KBM-7 (cell line): ENCODE measurements at regions not wholly inside any gene's neighbourhood (a gene's known extent, or its start where the extent isn't known, plus 50 kb on each side); places are given as distances from the start of the nearest gene placed in this dataset.
"Not testable (repeated sequence)": the region's sequence is repeated elsewhere in the genome, so short reads cannot be mapped to it uniquely, and the experiment has no call there.

ENCODE experiments used
- DNase-seq: peaks from one replicate; pipeline ENCODE4 v3.0.0-alpha.2; 2015
- in situ Hi-C: fragments of 300-500 bp; cut with MboI; formaldehyde crosslinking; loops from 2 replicates; pipeline ENCODE4 v1.14.3; 2020; ENCODE audit warnings: low sequenced_read_pairs, low pct_unique_long_range_greater_than_20kb, mixed read lengths

GRCh38 chr16:88303405-88303804 is 79.4 kb upstream of the ZNF469 start:
- in situ Hi-C loops, result no loop called here
- DNase-seq, result no peak

GRCh38 chr16:88303890-88304819 is 78.6 kb upstream of the ZNF469 start:
- in situ Hi-C loops, result no loop called here
- DNase-seq, result no peak

GRCh38 chr16:88305176-88305575 is 77.6 kb upstream of the ZNF469 start:
- no peak for DNase-seq
- in situ Hi-C loops, result no loop called here

- in situ Hi-C loops, result no loop called here
- DNase-seq, result no peak
These were observed 76.3 kb upstream of the ZNF469 start for GRCh38 chr16:88306411-88306810.

GRCh38 chr16:88306860-88307545 is 75.8 kb upstream of the ZNF469 start:
- in situ Hi-C loops, result no loop called here
- no peak for DNase-seq

- no peak for DNase-seq
- in situ Hi-C loops, result no loop called here
These were observed 74.2 kb upstream of the ZNF469 start for GRCh38 chr16:88308441-88309173.

- no peak for DNase-seq
- in situ Hi-C loops, result no loop called here
These were observed 73.4 kb upstream of the ZNF469 start for GRCh38 chr16:88309174-88309907.

- in situ Hi-C loops, result no loop called here
- DNase-seq, result no peak
These were observed 72.9 kb upstream of the ZNF469 start for GRCh38 chr16:88309908-88310265.

GRCh38 chr16:88310796-88311605 is 71.8 kb upstream of the ZNF469 start:
- in situ Hi-C loops, result no loop called here
- no peak for DNase-seq

GRCh38 chr16:88311860-88312259 is 70.9 kb upstream of the ZNF469 start:
- not testable (repeated sequence) for DNase-seq

GRCh38 chr16:88312732-88313131 is 70.0 kb upstream of the ZNF469 start:
- in situ Hi-C loops, result no loop called here
- DNase-seq, result no peak

More at GRCh38 chr16:88311860-88312259, 70.9 kb upstream of the ZNF469 start:
- in situ Hi-C loops, result not testable (repeated sequence)

GRCh38 chr16:88314991-88315542 is 67.7 kb upstream of the ZNF469 start:
- in situ Hi-C loops, result no loop called here
- DNase-seq, result no peak

- in situ Hi-C loops, result no loop called here
- DNase-seq, result no peak
These were observed 67.1 kb upstream of the ZNF469 start for GRCh38 chr16:88315543-88316105.

- DNase-seq, result no peak
- in situ Hi-C loops, result no loop called here
These were observed 66.6 kb upstream of the ZNF469 start for GRCh38 chr16:88316151-88316550.

- DNase-seq, result no peak
- in situ Hi-C loops, result no loop called here
These were observed 65.7 kb upstream of the ZNF469 start for GRCh38 chr16:88316941-88317612.

- no peak for DNase-seq
- in situ Hi-C loops, result no loop called here
These were observed 65.2 kb upstream of the ZNF469 start for GRCh38 chr16:88317613-88317965.

- no peak for DNase-seq
- in situ Hi-C loops, result no loop called here
These were observed 64.7 kb upstream of the ZNF469 start for GRCh38 chr16:88318051-88318450.
